ENCODE measurements at regions not wholly inside any gene's neighbourhood (a gene's known extent, or its start where the extent isn't known, plus 50 kb on each side); places are given as distances from the start of the nearest gene placed in this dataset.
A peak's percentile ranks its signal among the peaks of the same experiment; 100 is the strongest.

GRCh38 chr1:81431624-81432000 is 369.1 kb upstream of the ADGRL2 start:
- Histone ChIP-seq H3K9ac (ENCODE audit: low read length) (no peak overlapping the region), H3K36me3 (ENCODE audit: control insufficient read depth, insufficient read depth, low read length, severe bottlenecking) (no peaks in the 10 kb centered on the region), H3K27me3 (replicated peaks; ENCODE audit: control insufficient read depth, insufficient read depth, low read length) (no peaks in the 10 kb centered on the region), H3K9me3 (ENCODE audit: control insufficient read depth, low read length) (no peaks in the 10 kb centered on the region), H3K4me3 (ENCODE audit: low read length) (no peak overlapping the region), H3K4me1 (ENCODE audit: control insufficient read depth, insufficient read depth, low read length) (no peaks in the 10 kb centered on the region)
- no peak for DNase-seq (ENCODE audit: low read depth)

GRCh38 chr1:81430955-81431623 is 369.6 kb upstream of the ADGRL2 start:
- Histone ChIP-seq H3K36me3 (ENCODE audit: control insufficient read depth, insufficient read depth, low read length, severe bottlenecking) (no peaks in the 10 kb centered on the region), H3K9ac (ENCODE audit: low read length) (no peak overlapping the region), H3K9me3 (ENCODE audit: control insufficient read depth, low read length) (no peaks in the 10 kb centered on the region), H3K4me3 (ENCODE audit: low read length) (no peak overlapping the region), H3K4me1 (ENCODE audit: control insufficient read depth, insufficient read depth, low read length) (no peaks in the 10 kb centered on the region), H3K27me3 (replicated peaks; ENCODE audit: control insufficient read depth, insufficient read depth, low read length) (no peaks in the 10 kb centered on the region)
- DNase-seq (ENCODE audit: low read depth), result no peak

- Histone ChIP-seq H3K4me3 (ENCODE audit: low read length) (no peak overlapping the region), H3K9ac (ENCODE audit: low read length) (no peak overlapping the region), H3K4me1 (ENCODE audit: control insufficient read depth, insufficient read depth, low read length) (no peaks in the 10 kb centered on the region), H3K36me3 (ENCODE audit: control insufficient read depth, insufficient read depth, low read length, severe bottlenecking) (no peaks in the 10 kb centered on the region), H3K9me3 (ENCODE audit: control insufficient read depth, low read length) (no peaks in the 10 kb centered on the region), H3K27me3 (replicated peaks; ENCODE audit: control insufficient read depth, insufficient read depth, low read length) (no peaks in the 10 kb centered on the region)
- DNase-seq (ENCODE audit: low read depth), result no peak
These were observed 370.3 kb upstream of the ADGRL2 start for GRCh38 chr1:81430236-81430938.

- H3K4me1 ChIP-seq (ENCODE audit: control insufficient read depth, insufficient read depth, low read length), result peaks cover 6% of the 10 kb centered on the region
- no peaks in the 10 kb centered on the region for H3K27me3 ChIP-seq (replicated peaks; ENCODE audit: control insufficient read depth, insufficient read depth, low read length)
- no peak overlapping the region for H3K9ac ChIP-seq (ENCODE audit: low read length)
- H3K4me3 ChIP-seq (ENCODE audit: low read length), result no peak overlapping the region
- H3K36me3 ChIP-seq (ENCODE audit: control insufficient read depth, insufficient read depth, low read length, severe bottlenecking), result no peaks in the 10 kb centered on the region
- H3K9me3 ChIP-seq (ENCODE audit: control insufficient read depth, low read length), result no peaks in the 10 kb centered on the region
- no peak for DNase-seq (ENCODE audit: low read depth)
These were observed 371.7 kb upstream of the ADGRL2 start for GRCh38 chr1:81428998-81429397.

- no peak overlapping the region for H3K4me3 ChIP-seq (ENCODE audit: low read length)
These were observed 375.9 kb upstream of the ADGRL2 start for GRCh38 chr1:81424816-81425215.

GRCh38 chr1:81424061-81424460 is 376.7 kb upstream of the ADGRL2 start:
- Histone ChIP-seq H3K4me1 (ENCODE audit: control insufficient read depth, insufficient read depth, low read length) (peaks cover 8% of the 10 kb centered on the region), H3K36me3 (ENCODE audit: control insufficient read depth, insufficient read depth, low read length, severe bottlenecking) (no peaks in the 10 kb centered on the region), H3K9me3 (ENCODE audit: control insufficient read depth, low read length) (no peaks in the 10 kb centered on the region), H3K9ac (ENCODE audit: low read length) (no peak overlapping the region), H3K27me3 (replicated peaks; ENCODE audit: control insufficient read depth, insufficient read depth, low read length) (no peaks in the 10 kb centered on the region), H3K4me3 (ENCODE audit: low read length) (no peak overlapping the region)
- peak; percentile 57 for DNase-seq (ENCODE audit: low read depth)

More at GRCh38 chr1:81424816-81425215, 375.9 kb upstream of the ADGRL2 start:
- Histone ChIP-seq H3K4me1 (ENCODE audit: control insufficient read depth, insufficient read depth, low read length) (peaks cover 8% of the 10 kb centered on the region), H3K9ac (ENCODE audit: low read length) (no peak overlapping the region), H3K36me3 (ENCODE audit: control insufficient read depth, insufficient read depth, low read length, severe bottlenecking) (no peaks in the 10 kb centered on the region), H3K9me3 (ENCODE audit: control insufficient read depth, low read length) (no peaks in the 10 kb centered on the region), H3K27me3 (replicated peaks; ENCODE audit: control insufficient read depth, insufficient read depth, low read length) (no peaks in the 10 kb centered on the region)
- no peak for DNase-seq (ENCODE audit: low read depth)

- Histone ChIP-seq H3K27me3 (replicated peaks; ENCODE audit: control insufficient read depth, insufficient read depth, low read length) (no peaks in the 10 kb centered on the region), H3K9ac (ENCODE audit: low read length) (no peak overlapping the region), H3K9me3 (ENCODE audit: control insufficient read depth, low read length) (no peaks in the 10 kb centered on the region), H3K4me1 (ENCODE audit: control insufficient read depth, insufficient read depth, low read length) (peaks cover 8% of the 10 kb centered on the region), H3K36me3 (ENCODE audit: control insufficient read depth, insufficient read depth, low read length, severe bottlenecking) (no peaks in the 10 kb centered on the region), H3K4me3 (ENCODE audit: low read length) (no peak overlapping the region)
- DNase-seq (ENCODE audit: low read depth), result no peak
These were observed 380.0 kb upstream of the ADGRL2 start for GRCh38 chr1:81420760-81421159.

GRCh38 chr1:81414488-81415015 is 386.2 kb upstream of the ADGRL2 start:
- H3K9me3 ChIP-seq (ENCODE audit: control insufficient read depth, low read length), result no peaks in the 10 kb centered on the region
- no peaks in the 10 kb centered on the region for H3K27me3 ChIP-seq (replicated peaks; ENCODE audit: control insufficient read depth, insufficient read depth, low read length)
- no peak overlapping the region for H3K9ac ChIP-seq (ENCODE audit: low read length)
- no peaks in the 10 kb centered on the region for H3K36me3 ChIP-seq (ENCODE audit: control insufficient read depth, insufficient read depth, low read length, severe bottlenecking)
- peak; percentile 53 for DNase-seq (ENCODE audit: low read depth)
- no peaks in the 10 kb centered on the region for H3K4me1 ChIP-seq (ENCODE audit: control insufficient read depth, insufficient read depth, low read length)
- H3K4me3 ChIP-seq (ENCODE audit: low read length), result peak overlapping the region; percentile 12

GRCh38 chr1:81412954-81413353 is 387.8 kb upstream of the ADGRL2 start:
- no peaks in the 10 kb centered on the region for H3K27me3 ChIP-seq (replicated peaks; ENCODE audit: control insufficient read depth, insufficient read depth, low read length)
- no peak for DNase-seq (ENCODE audit: low read depth)
- no peak overlapping the region for H3K4me3 ChIP-seq (ENCODE audit: low read length)
- H3K9ac ChIP-seq (ENCODE audit: low read length), result no peak overlapping the region
- no peaks in the 10 kb centered on the region for H3K36me3 ChIP-seq (ENCODE audit: control insufficient read depth, insufficient read depth, low read length, severe bottlenecking)
- no peaks in the 10 kb centered on the region for H3K9me3 ChIP-seq (ENCODE audit: control insufficient read depth, low read length)
- H3K4me1 ChIP-seq (ENCODE audit: control insufficient read depth, insufficient read depth, low read length), result no peaks in the 10 kb centered on the region

- DNase-seq (ENCODE audit: low read depth), result no peak
- H3K4me3 ChIP-seq (ENCODE audit: low read length), result no peak overlapping the region
- H3K36me3 ChIP-seq (ENCODE audit: control insufficient read depth, insufficient read depth, low read length, severe bottlenecking), result no peaks in the 10 kb centered on the region
- H3K27me3 ChIP-seq (replicated peaks; ENCODE audit: control insufficient read depth, insufficient read depth, low read length), result no peaks in the 10 kb centered on the region
- H3K4me1 ChIP-seq (ENCODE audit: control insufficient read depth, insufficient read depth, low read length), result peaks cover 5% of the 10 kb centered on the region
- no peaks in the 10 kb centered on the region for H3K9me3 ChIP-seq (ENCODE audit: control insufficient read depth, low read length)
- no peak overlapping the region for H3K9ac ChIP-seq (ENCODE audit: low read length)
These were observed 389.8 kb upstream of the ADGRL2 start for GRCh38 chr1:81410941-81411340.

- DNase-seq (ENCODE audit: low read depth), result no peak
- H3K4me1 ChIP-seq (ENCODE audit: control insufficient read depth, insufficient read depth, low read length), result peaks cover 7% of the 10 kb centered on the region
These were observed 390.4 kb upstream of the ADGRL2 start for GRCh38 chr1:81410351-81410750.

More at GRCh38 chr1:81410351-81410750, 390.4 kb upstream of the ADGRL2 start:
- no peaks in the 10 kb centered on the region for H3K9me3 ChIP-seq (ENCODE audit: control insufficient read depth, low read length)
- H3K9ac ChIP-seq (ENCODE audit: low read length), result no peak overlapping the region
- H3K36me3 ChIP-seq (ENCODE audit: control insufficient read depth, insufficient read depth, low read length, severe bottlenecking), result no peaks in the 10 kb centered on the region
- H3K4me3 ChIP-seq (ENCODE audit: low read length), result no peak overlapping the region
- H3K27me3 ChIP-seq (replicated peaks; ENCODE audit: control insufficient read depth, insufficient read depth, low read length), result no peaks in the 10 kb centered on the region

All from adipocyte (in vitro differentiated cells).